ENCODE measurements at regions not wholly inside any gene's neighbourhood (a gene's known extent, or its start where the extent isn't known, plus 50 kb on each side); places are given as distances from the start of the nearest gene placed in this dataset.
"Not testable (repeated sequence)": the region's sequence is repeated elsewhere in the genome, so short reads cannot be mapped to it uniquely, and the experiment has no call there.

DNA sequence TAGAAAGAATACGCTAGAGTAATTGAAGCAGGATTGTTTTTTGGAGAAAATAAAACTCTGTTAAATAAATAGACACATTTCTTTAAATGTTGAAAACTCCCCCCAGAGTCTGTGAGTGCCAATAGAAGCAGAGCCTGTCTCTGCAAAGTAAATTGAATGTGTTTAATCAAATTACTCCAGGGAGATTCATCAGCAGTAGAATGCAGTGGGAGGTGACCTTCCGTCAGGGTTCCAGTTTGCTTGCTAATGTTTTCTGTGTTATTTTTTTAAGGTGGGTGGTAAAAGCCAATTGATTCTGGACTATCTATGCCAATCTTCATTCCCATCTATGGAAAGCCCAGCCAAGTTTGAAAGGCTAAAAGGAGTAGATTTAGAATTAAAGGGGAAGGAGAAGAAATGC, 612.4 kb upstream of the GRM7 start:
- no peak for DNase-seq

DNA sequence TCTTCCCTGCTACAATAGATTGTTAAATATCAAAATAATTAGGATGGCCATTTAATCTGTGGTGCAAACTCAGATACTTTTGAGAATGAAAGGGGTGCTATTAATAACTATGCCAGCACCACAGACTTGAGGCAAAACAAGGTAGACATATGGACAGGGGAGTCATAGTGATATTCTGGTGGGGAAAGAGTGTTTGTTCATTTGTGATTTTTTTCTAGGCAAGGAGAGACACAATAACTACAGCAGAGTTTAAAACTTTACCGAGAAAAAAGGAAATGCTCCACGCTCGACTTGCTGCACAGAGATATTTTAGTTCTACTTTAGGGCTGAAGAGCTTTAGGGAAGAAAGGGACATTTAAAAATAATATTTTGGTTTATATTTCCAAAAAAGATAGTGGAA, 611.2 kb upstream of the GRM7 start:
- no peak for DNase-seq

DNA sequence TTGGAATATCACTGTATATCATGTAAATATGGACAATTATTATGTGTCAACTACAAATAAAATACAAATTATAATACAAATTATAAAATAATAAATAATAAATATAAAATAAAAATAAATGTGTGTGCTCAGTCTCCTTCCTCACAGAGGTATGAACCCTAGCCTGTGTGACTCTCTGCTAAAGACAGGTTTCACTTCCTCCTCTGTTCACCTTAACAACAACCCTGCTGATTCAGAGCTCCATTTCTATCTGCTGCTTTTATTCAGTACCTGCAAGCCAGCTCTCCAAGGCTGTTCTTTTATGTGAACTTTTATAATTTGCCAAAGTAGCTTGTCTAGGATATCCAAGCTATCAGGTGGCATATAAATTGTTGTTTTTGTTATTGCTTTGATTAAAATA, 610.7 kb upstream of the GRM7 start:
- no peak for DNase-seq

DNA sequence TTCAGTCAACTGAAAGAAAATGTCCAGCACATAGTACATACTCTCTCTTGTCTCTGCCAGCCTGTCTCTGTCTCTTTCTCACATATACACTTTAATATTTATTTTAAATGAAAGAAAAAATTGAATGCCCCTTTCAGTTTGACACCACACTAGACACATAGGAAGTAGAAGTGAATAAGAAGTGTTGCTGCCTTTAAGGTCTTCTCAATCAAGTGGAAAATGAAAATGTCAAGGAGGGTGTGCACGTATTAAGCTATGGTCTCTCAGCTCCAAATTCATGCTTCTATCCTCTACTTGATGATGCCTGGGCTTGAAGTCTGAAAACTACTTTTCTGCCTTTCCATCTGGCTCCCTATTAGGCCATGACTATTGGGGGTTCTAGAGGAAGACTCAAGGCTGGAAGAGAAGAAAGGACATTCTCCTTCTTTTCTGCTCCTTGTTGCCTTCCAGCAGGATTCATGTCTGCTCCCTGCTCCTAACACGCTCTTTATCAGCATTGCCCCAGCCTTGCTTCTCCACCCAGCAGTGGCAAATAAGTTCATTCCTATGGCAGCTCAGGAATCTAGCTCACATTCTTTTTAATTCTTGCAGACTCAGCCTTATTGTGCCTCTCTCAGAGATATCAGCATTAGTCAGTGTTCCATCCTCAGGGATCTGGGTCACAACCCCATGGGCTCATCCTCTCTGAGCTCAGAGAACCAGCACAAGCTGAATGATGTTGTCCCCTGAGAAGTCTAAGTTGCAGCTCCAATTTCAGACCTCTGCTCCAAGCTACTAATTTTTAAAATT, 609.1 kb upstream of the GRM7 start:
- DNase-seq: no peak

DNA sequence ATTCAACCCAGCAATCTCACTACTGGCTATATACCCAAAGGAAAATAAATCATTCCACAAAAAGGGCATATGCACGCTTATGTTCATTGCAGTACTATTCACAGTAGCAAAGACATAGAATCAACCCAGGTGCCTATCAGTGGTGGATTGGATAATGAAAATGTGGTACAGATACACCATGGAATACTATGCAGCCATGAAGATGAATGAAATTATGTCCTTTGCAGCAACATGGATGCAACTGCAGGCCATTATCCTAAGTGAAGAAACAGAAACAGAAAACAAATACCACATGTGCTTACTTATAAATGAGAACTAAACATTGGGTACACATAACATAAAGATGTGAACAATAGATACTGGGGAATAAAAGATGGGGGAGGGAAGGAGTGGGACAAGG, 606.4 kb upstream of the GRM7 start:
- DNase-seq: no peak

DNA sequence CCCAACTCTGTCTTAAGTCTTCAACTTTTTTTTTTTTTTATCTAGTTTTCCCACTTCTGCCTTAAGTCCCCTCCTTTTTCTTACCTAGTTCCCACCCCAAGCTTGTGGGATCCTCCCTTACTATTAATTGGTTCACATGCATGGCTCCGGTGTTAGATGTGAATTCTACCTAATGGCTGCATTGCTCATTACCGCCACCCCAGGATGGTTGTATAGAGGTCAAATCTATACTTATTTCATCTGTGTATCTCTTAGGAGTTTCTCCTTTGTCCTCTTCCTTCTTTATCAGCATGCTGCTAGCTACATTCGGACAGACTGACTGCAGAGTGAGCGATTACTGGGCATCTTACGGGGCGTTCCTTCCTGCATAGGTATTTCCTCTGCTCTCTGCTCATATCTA, 605.7 kb upstream of the GRM7 start:
- DNase-seq: no peak

DNA sequence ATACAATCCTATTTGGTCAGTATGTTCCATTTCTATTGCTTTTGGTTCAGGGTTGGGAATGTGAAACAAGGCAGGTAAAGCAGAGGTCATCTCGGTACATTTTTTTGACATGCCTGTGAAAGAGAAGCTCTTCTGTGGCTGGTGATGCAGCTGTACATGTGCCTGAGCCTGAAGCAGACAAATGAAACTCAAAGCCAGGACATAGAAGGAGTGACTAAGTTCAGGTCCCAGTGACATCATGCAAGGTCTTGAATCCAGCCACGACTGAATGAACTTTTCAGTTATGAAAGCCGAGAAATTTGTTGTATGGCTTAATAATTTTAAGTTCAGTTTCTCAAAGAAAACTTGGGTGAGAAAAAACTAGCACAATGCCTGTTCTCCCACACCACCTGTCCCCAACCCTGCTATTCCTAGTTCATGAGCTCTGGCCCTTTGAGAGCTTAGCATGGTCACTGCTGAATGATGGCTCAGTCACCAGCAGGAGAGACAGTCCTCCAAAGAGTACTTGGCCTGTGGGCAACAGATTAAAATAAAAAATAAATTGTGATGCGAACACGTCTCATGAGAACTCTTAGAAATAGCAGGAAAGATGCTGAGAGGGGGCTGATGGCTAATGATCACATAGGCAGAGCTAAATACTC, 600.2 kb upstream of the GRM7 start:
- no peak for DNase-seq

DNA sequence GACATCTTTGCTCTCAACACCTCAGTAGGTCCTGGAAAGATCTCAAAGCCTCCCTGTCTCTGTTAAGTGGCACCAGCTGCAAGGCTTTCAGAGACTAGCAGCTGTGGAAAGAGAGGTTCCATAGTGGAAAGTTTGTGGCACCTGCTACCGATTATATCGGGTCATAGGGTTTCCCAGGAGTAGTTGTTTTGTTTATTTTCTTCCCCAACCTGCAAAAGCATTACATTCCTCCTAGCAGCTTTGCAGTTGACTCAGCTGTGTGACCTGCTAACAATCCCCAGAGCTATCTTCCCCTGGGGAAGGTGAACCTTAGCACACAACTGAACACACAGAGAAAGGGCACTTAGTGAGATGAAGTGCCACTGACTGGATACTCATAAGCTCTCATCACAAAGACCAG, 598.9 kb upstream of the GRM7 start:
- DNase-seq: peak in 1 of 2 experiments; percentile 6

DNA sequence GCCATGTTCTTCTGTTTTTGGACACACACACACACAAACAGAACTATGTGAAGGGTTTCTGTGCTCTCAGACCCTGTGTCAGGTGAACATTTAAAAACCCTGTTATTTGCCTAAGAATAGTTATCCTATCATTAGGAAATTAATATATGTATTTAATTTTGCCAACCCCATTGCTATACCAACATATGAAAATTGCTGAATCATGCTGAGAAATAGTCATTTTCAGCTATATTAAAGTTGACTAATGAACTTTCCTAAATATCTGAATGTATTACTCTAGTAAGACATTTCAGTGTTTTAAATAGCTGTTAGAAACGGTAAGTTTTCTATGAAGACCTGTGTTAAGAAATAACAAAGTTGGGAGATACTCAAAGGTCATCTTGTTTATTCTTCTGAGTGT, 596.9 kb upstream of the GRM7 start:
- DNase-seq: no peak

DNA sequence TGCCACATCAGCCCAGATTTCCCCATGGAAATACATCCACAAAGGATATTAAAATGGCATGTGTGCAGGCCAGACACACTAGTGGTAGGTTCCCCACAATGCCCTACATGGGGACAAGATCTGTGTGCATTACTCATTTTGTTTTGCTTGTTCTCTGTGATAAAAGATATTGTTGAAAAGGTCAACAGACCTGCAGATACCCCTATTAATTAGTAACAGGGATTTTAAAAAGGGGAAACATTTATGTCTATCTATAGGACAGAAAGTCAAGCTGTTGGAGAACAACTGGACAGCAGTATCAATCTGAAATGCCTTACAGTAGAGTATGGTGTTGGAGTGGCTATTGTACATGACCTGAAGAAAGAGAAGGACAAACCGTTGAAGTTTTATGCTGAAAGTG, 596.0 kb upstream of the GRM7 start:
- no peak for DNase-seq

DNA sequence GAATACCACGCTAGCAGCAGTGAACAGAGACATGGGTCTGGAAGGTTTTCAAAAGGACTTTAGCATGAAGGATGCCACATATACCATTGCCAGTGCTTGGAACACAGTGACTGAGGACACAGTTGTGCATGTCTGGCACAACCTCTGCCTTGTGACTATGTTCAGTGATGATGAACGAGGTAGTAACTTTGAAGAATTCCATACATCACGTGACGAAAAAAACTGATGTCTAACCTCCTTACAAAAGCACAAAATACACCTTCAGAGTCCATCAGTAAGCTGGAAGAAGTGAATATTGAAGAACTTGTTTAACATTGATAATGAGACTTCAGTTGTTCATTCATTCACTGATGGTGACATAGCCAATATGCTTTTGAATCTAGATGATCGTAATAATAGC, 594.8 kb upstream of the GRM7 start:
- DNase-seq: no peak

DNA sequence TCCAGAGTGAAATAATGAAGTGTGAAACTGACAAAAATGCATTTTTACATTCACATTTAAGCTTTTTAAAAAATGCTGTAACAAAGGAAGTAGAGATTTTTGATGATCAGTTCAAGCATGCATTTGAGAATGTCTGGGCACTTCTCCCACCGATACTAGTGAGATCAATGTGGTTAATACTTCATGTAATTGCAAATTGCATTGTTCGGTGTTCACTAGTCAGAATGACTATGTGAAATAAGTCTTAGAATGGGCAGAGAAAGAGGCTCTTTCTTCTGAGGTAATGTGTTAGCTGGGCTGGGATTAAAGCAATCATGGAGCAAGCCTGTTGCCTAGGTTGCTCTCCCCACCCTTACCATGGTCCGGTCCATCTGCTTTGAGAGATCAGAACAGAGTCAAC, 587.0 kb upstream of the GRM7 start:
- no peak for DNase-seq

DNA sequence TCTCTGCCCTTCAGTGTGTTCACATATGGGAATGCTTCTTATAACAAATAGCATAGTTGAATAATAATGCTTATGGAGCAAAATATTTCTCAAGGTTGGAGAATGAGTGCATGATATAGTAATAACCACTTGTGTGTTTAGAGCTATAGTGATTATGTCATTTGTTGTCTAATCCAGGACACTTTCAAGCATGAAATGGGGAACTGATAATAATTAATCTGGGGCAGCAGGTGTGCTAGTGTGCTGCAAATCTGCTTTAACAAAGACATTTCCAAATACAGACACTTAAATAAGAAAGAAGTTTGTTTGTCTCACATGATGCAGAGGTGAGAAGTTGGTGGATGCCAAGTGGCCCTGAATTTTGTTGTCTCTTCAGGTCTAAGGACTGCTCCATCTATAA, 579.3 kb upstream of the GRM7 start:
- DNase-seq: no peak

DNA sequence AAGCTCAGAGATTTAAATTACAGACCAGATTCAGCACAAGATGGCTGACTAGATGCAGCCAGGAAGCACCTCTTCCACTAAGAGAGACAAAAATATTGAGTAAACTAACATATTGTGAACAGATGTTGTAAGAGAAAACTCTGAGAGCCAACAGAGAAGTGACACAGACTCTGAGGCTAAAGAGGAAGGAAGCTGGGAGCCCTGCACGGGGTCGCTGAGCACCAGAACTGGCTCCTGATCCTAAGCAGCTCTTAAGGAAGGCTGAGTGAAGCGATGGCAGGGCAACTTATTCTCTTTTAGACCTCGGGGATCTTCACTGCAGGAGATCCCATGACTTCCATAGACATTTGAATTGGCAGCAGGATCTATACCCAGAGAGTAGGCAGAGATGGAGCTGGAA, 578.0 kb upstream of the GRM7 start:
- no peak for DNase-seq

DNA sequence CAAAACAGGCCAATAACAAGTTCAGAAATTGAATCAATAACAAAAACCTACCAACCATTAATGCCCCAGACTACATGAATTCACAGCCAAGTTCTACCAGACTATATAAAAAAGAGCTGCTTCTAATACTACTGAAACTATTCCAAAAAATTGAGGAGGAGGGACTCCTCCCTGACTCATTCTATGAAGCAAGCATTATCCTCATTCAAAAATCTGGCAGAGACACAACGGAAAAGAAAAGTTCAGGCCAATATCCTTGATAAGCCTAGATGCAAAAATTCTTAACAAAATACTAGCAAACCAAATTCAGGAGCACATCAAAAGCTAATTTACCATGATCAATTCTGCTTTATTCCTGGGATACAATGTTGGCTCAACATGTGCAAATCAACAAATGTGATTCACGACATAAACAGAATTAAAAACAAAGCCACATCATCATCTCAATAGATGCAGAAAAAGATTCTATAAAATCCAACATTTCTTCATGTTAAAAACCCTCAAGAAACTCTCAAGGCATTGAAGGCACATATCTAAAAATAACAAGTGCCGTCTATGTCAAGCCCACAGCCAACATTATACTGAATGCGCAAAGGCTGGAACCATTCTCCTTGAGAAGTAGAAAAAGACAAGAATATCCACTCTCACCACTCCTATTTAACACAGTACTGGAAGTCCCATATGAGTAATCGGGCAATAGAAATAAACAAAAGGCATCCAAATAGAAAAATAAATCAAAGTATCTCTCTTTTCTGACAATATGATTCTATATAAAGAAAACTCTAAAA, 573.6 kb upstream of the GRM7 start:
- no peak for DNase-seq

DNA sequence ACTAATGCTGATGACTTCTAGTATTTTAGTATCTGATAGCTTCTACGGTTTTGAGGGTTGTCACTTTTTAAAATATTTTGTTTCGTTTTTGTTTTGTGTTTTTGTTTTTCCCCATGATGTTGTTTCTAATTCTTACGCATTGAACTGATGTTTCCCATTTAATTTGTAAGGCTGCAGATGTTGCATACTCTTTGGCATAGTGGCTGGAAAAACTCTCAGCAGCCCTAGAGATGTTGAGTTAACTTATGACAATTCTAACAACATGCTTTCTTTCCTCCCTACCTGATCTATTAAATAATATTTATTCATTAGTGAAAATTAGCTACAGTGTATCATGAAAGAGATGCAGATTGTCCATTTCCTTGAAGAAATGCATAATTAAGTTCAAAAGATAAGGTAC, 559.3 kb upstream of the GRM7 start:
- DNase-seq: no peak

DNA sequence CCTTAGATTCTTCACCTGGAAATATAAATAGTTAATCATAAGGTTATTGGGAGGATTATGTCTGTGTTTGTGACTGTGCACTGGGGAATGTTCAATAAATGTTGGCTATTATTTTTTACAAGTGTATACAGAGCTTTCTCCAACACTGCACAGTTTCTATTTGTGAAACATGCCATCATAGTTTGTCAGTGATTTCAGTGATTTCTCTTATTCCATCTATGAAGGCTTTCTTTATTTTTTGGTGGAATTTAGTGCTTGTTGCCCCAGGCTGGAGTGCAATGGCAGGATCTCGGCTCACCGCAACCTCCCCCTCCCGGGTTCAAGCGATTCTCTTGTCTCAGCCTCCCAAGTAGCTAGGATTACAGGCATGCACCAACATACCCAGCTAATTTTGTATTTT, 545.0 kb upstream of the GRM7 start:
- no peak for DNase-seq

DNA sequence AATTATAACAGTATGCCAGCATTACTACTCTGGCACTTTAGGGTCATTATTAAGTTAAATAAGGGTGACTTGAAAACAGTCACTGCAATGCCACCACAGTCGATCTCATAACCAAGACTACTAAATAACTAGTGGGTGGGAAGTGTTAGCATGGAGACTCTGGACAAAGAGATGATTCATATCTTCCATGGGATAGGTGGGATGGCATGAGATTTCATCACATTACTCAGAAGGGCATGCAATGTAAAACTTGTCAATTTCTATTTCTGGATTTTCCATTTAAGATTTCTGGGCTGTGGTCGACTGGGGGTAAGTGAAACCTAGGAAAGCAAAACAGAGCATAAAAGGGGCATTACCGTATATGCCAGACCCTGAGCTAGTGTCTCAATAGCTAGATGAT, 538.9 kb upstream of the GRM7 start:
- no peak for DNase-seq

DNA sequence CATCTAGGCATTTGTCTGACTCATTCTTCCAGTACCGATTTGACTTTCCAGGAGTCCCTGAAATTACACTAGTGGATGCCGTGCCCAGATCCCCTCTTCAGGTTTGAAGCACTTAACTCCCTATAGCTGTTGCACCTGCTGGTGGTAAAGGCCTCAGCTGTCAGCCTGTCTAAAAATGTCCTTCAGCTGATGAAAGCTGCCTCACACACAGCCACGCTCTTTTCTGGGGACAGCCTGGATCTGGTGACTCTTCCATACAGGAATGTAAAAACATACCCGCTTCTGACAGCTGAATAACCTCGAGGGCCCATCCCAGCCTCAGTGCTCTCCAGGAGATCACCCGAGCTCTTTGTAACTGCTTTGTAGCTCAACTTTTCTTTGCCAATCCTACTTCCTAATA, 534.1 kb upstream of the GRM7 start:
- DNase-seq: no peak

DNA sequence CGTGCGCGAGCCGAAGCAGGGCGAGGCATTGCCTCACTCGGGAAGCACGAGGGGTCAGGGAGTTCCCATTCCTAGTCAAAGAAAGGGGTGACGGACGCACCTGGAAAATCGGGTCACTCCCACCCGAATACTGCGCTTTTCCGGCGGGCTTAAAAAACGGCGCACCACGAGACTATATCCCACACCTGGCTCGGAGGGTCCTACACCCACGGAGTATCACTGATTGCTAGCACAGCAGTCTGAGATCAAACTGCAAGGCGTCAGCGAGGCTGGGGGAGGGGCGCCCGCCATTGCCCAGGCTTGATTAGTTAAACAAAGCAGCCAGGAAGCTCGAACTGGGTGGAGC, 520.0 kb upstream of the GRM7 start:
- not testable (repeated sequence) for DNase-seq

DNA sequence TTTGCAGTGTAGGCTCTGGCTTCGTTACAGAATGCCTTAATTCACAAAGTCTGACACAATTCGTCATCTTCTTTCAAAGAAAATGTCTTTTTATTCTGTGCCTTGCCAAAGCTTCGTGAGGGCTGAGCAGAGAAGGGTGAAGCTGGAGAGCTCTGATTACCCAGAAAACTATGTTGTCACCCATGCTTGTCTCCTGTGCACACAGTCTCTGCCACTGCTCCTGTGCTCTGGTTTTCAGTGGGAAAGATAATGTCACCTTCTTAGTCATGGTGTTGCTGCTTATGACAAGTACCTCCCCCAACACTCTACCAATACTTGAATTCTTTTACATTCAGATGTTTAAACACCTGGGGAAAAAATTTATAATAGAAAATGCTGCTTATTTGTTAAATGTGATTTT, 509.2 kb upstream of the GRM7 start:
- no peak for DNase-seq

DNA sequence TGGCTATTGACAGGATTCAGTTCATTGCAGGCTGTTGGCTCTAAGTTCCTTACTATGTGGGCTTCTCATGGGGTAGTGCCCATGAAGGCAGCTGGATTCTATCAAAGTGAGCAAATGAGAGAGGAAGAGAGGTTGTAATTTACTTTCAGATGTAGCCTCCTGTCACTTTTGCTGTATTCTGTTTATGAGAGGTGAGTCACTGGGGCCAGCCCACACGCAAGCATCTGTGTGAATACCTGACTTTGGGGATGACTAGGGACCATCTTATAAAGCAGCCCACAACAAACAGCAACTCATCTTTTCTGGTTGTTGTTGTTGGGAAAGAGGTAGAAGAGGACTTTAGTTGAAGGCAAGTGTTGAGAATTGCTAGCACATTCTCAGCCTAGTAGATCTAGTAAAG, 506.3 kb upstream of the GRM7 start:
- no peak for DNase-seq

DNA sequence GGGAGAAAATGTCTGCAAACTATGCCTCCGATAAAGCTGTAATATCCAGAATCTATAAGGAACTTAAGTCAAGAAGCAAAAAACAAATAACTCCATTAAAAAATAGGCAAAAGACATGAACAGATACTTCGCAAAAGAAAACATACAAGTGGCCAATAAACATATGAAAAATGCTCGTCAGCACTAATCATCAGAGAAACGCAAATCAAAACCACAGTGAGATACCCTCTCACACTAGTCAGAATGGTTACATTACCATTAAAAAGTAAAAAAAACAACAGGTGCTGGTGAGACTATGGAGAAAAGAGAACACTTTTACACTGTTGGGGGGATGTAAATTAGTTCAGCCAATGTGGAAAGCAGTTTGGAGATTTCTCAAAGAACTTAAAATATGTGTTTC, 498.5 kb upstream of the GRM7 start:
- no peak for DNase-seq

DNA sequence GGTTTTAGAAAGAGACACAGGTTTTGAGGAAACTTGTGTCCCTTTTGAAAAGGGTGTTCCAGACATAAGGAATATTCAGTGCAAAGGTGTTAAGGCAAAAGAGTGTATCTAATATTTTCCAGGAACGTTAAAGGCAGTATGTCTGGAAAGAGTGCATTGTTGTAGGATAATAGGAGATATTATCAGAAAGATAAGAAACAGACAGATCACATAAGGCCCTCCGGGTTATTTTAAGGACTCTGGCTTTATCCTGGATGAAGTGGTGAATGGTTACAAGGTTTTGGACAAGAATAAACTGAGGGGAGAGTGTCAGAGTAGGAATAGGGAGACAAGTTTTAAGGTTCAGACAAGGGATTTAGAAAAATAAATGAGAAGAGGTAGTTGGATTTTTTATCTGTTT, 493.7 kb upstream of the GRM7 start:
- no peak for DNase-seq
